SK-N-SH (cell line): ENCODE measurements at regions not wholly inside any gene's neighbourhood (a gene's known extent, or its start where the extent isn't known, plus 50 kb on each side); places are given as distances from the start of the nearest gene placed in this dataset.

Source experiments
- CTCF ChIA-PET: fragments of 300-600, 350-600 bp; formaldehyde crosslinking; extraction: SDS; loops from one replicate; lab custom pipeline; 2021; lab: Yijun Ruan, JAX
- POLR2A ChIA-PET: fragments of 350-600 bp; sonication (Branson Sonifier 250); formaldehyde crosslinking; extraction: SDS; loops from one replicate; lab custom pipeline; 2020; ENCODE audit warnings: antibody characterized with exemption, inconsistent platforms; lab: Yijun Ruan, JAX
- DNase-seq: peaks from one replicate; pipeline ENCODE4 v3.0.0; 2012
- H2AFZ ChIP-seq: fragments of 200-600 bp; sonication (generic); 2 replicates; pipeline ENCODE4 v1.8.1; 2016; ENCODE audit warnings: antibody characterized with exemption, mild to moderate bottlenecking, low read depth
- H3F3A ChIP-seq: fragments of 200-600 bp; sonication (generic); replicated peaks from 2 replicates; pipeline ENCODE3; 2016; ENCODE audit warnings: antibody characterized with exemption, mild to moderate bottlenecking; ENCODE audit not compliant: insufficient read depth
- H3K27ac ChIP-seq, 2 experiments: fragments of 200-500 bp in 1 of 2; fragments of 200-600 bp in 1 of 2; sonication (Bioruptor generic) in 1 of 2; sonication (generic), shearing (Covaris generic) in 1 of 2; 2 replicates each; pipeline versions ENCODE4 v1.5.1 to v1.6.1; 2014 to 2016; ENCODE audit warnings: low read depth in 2 of 2, inconsistent platforms in 1 of 2, low read length in 1 of 2, mild to moderate bottlenecking in 1 of 2, mixed read lengths in 1 of 2
- H3K27me3 ChIP-seq: fragments of 200-600 bp; sonication (generic), shearing (Covaris generic); 2 replicates; pipeline ENCODE4 v1.6.1; 2016; ENCODE audit warnings: mixed run types; ENCODE audit not compliant: insufficient read depth
- H3K36me3 ChIP-seq, 2 experiments: fragments of 200-500 bp in 1 of 2; fragments of 200-600 bp in 1 of 2; sonication (Bioruptor generic) in 1 of 2; sonication (generic) in 1 of 2; replicated peaks in 1 of 2; 2 replicates each; pipeline versions ENCODE3 to v1.5.1; 2014 to 2016; ENCODE audit warnings: low read length in 1 of 2, mild to moderate bottlenecking in 1 of 2; ENCODE audit not compliant: insufficient read depth in 2 of 2, control insufficient read depth in 1 of 2
- H3K4me1 ChIP-seq, 2 experiments: fragments of 200-500 bp in 1 of 2; fragments of 200-600 bp in 1 of 2; sonication (Bioruptor generic) in 1 of 2; sonication (generic), shearing (Covaris generic) in 1 of 2; 2 replicates each; pipeline versions ENCODE4 v1.5.1 to v1.6.1; 2014 to 2016; ENCODE audit warnings: low read depth in 1 of 2, low read length in 1 of 2, mixed run types in 1 of 2; ENCODE audit not compliant: insufficient read depth in 2 of 2, control insufficient read depth in 1 of 2
- H3K4me2 ChIP-seq: fragments of 200-600 bp; sonication (generic), shearing (Covaris generic); 2 replicates; pipeline ENCODE4 v1.6.1; 2017; ENCODE audit warnings: mixed run types
- H3K4me3 ChIP-seq, 2 experiments: fragments of 200-500 bp in 1 of 2; fragments of 200-600 bp in 1 of 2; sonication (Bioruptor generic) in 1 of 2; sonication (generic), shearing (Covaris generic) in 1 of 2; 2 replicates each; pipeline versions ENCODE4 v1.5.1 to v1.8.1; 2014 to 2016; ENCODE audit warnings: low read depth in 2 of 2, inconsistent platforms in 1 of 2, low read length in 1 of 2, mild to moderate bottlenecking in 1 of 2, mixed read lengths in 1 of 2, moderate library complexity in 1 of 2
- H3K79me2 ChIP-seq: fragments of 200-600 bp; sonication (generic); 2 replicates; pipeline ENCODE4 v1.8.1; 2017; ENCODE audit warnings: mild to moderate bottlenecking; ENCODE audit not compliant: insufficient read depth
- H3K9ac ChIP-seq: fragments of 200-600 bp; sonication (generic); 2 replicates; pipeline ENCODE4 v1.6.1; 2017; ENCODE audit warnings: mixed run types
- H3K9me2 ChIP-seq: fragments of 200-600 bp; sonication (generic); 2 replicates; pipeline ENCODE4 v1.6.1; 2017; ENCODE audit warnings: mixed run types
- H3K9me3 ChIP-seq: fragments of 200-600 bp; sonication (generic); 2 replicates; pipeline ENCODE4 v1.6.1; 2017; ENCODE audit warnings: mixed run types, mild to moderate bottlenecking, moderate library complexity
- H4K20me1 ChIP-seq: fragments of 200-600 bp; sonication (generic); 2 replicates; pipeline ENCODE4 v1.6.1; 2017; ENCODE audit warnings: mild to moderate bottlenecking, mixed run types; ENCODE audit not compliant: insufficient read depth
- JUND ChIP-seq: IDR thresholded peaks from 2 replicates; pipeline ENCODE4 v1.4.0; 2012
- MXI1 ChIP-seq: IDR thresholded peaks from 2 replicates; pipeline ENCODE4 v1.6.1; 2012; ENCODE audit warnings: mild to moderate bottlenecking, low read depth, low read length, improper control_type of control experiment
- RAD21 ChIP-seq: IDR thresholded peaks from 2 replicates; pipeline ENCODE4 v1.6.1; 2012; ENCODE audit warnings: mild to moderate bottlenecking, low read length
- SIN3A ChIP-seq: IDR thresholded peaks from 2 replicates; pipeline ENCODE4 v1.6.1; 2012; ENCODE audit warnings: low read depth, mild to moderate bottlenecking, low read length, moderate library complexity, borderline replicate concordance
- SMC3 ChIP-seq: IDR thresholded peaks from 2 replicates; pipeline ENCODE4 v1.6.1; 2012; ENCODE audit warnings: low read depth, low read length, improper control_type of control experiment
- USF2 ChIP-seq: fragments of 150-350 bp; IDR thresholded peaks from 2 replicates; pipeline ENCODE4 v1.6.1; 2017; ENCODE audit warnings: antibody characterized with exemption, low read length, low read depth, borderline replicate concordance
- YY1 ChIP-seq: IDR thresholded peaks from 2 replicates; pipeline ENCODE4 v1.4.0; 2012; ENCODE audit warnings: low read depth, mild to moderate bottlenecking
- ZBTB33 ChIP-seq: IDR thresholded peaks from 2 replicates; pipeline ENCODE4 v1.4.0; 2012; ENCODE audit warnings: low read depth, borderline replicate concordance
- WGBS: methylation state at CpG from one replicate; pipeline ENCODE4 v1.1.6; 2017; ENCODE audit warnings: low lambda C conversion rate; 5-methylcytosine and 5-hydroxymethylcytosine counted together
- TF ChIP-seq, protein P1 (sequence below): fragments of 200-600 bp; sonication (generic); IDR thresholded peaks from 2 replicates; pipeline ENCODE4 v1.6.1; 2017; ENCODE audit warnings: antibody characterized with exemption, mild to moderate bottlenecking, moderate library complexity

DNA sequence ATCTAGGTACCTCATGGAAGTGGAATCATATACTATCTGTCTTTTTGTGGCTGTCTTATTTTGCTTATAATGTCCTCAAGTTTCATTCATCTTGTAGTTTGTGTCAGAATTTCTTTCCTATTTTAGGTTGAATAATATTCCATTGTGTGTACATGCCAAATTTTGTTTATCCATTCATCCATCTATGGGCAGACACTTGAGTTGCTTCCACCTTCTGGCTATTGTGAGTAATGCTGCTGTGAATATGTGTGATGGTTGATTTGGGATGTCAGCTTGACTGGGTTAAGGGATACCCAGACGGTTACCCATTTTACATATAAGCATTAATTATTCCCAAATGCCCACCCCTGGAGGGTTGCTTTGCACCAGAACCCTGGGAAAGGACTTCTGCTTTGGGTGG, 477.5 kb downstream of the PTPRU start:
- DNase-seq, result no peak
- Histone ChIP-seq H3K4me1 (peaks cover 22 to 23% of the 10 kb centered on the region in 2 experiments), H4K20me1 (no peaks in the 10 kb centered on the region), H3K79me2 (no peaks in the 10 kb centered on the region), H3K4me2 (no peak overlapping the region), H3K4me3 (no peak overlapping the region), H3K27ac (no peak overlapping the region), H3F3A (peaks cover 18% of the 10 kb centered on the region)
- CTCF ChIA-PET, result interaction anchor here (1.0 to 1.1 kb wide), 2 partner anchors 22 to 79 kb away, joined by 3 to 4 read pairs; no protein-coding TSS in a partner anchor
- TF ChIP-seq, protein P1, sequence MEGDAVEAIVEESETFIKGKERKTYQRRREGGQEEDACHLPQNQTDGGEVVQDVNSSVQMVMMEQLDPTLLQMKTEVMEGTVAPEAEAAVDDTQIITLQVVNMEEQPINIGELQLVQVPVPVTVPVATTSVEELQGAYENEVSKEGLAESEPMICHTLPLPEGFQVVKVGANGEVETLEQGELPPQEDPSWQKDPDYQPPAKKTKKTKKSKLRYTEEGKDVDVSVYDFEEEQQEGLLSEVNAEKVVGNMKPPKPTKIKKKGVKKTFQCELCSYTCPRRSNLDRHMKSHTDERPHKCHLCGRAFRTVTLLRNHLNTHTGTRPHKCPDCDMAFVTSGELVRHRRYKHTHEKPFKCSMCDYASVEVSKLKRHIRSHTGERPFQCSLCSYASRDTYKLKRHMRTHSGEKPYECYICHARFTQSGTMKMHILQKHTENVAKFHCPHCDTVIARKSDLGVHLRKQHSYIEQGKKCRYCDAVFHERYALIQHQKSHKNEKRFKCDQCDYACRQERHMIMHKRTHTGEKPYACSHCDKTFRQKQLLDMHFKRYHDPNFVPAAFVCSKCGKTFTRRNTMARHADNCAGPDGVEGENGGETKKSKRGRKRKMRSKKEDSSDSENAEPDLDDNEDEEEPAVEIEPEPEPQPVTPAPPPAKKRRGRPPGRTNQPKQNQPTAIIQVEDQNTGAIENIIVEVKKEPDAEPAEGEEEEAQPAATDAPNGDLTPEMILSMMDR, result peak; percentile 53
- TF ChIP-seq RAD21 (peak; percentile 45), SMC3 (peak; percentile 42; the same call in 1 of the 2 replicates), ZBTB33 (no peak)
- TF ChIP-seq, all 33 proteins: peak for 3
- no peaks in the 10 kb centered on the region for H3K27me3 ChIP-seq
- no peak overlapping the region for H2AFZ ChIP-seq
- H3K9ac ChIP-seq, result no peak overlapping the region
- POLR2A ChIA-PET, result no interaction called here
- no peaks in the 10 kb centered on the region for H3K36me3 ChIP-seq
- no peaks in the 10 kb centered on the region for H3K9me3 ChIP-seq
- 56% methylated on average over 1 of the region's 1 CpG for WGBS
- no peaks in the 10 kb centered on the region for H3K9me2 ChIP-seq

DNA sequence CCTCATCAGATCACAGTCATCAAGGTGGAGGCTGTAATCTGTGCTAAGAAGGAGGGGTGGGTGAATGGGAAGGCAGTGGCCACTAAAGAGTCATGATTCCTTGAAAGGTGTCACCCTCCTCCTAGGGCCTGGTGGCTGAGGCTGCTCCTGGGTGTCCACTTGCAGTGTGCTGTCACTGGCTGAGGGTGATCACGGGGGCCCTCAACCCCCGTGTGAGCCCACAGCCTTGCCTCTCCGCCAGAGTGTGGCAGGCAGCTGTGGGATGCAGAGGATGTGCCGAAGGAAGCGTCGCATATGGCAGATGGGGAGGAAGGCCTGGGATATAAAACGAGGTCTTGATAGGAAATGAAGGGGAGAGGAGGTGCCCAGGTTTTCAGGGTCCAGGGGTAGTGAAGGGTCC, 476.5 kb downstream of the PTPRU start:
- H4K20me1 ChIP-seq, result no peaks in the 10 kb centered on the region
- H3K27me3 ChIP-seq, result no peaks in the 10 kb centered on the region
- H3K9ac ChIP-seq, result no peak overlapping the region
- no peak overlapping the region for H3K4me3 ChIP-seq
- H3K9me3 ChIP-seq, result no peaks in the 10 kb centered on the region
- CTCF ChIA-PET, result interaction anchor here (0.6 kb wide), 1 partner anchor 80 kb away, joined by 3 read pairs; no protein-coding TSS in a partner anchor
- TF ChIP-seq MXI1 (no peak), JUND (no peak), YY1 (no peak), USF2 (no peak), ZBTB33 (no peak), SIN3A (no peak)
- POLR2A ChIA-PET, result no interaction called here
- H3K4me2 ChIP-seq, result 0 out of 2 replicates have a peak overlapping the region, but pooled peaks have one; percentile 54
- no peak overlapping the region for H3K27ac ChIP-seq
- peaks cover 32 to 33% of the 10 kb centered on the region in 2 experiments for H3K4me1 ChIP-seq
- no peaks in the 10 kb centered on the region for H3K79me2 ChIP-seq
- no peaks in the 10 kb centered on the region for H3K36me3 ChIP-seq
- no peaks in the 10 kb centered on the region for H3K9me2 ChIP-seq
- 92% methylated on average over 7 of the region's 7 CpGs for WGBS
- H3F3A ChIP-seq, result peaks cover 28% of the 10 kb centered on the region
- H2AFZ ChIP-seq, result no peak overlapping the region
- no peak for DNase-seq
